Omental fat pad (tissue), 3 donors: ENCODE measurements at regions not wholly inside any gene's neighbourhood (a gene's known extent, or its start where the extent isn't known, plus 50 kb on each side); places are given as distances from the start of the nearest gene placed in this dataset.
A peak's percentile ranks its signal among the peaks of the same experiment; 100 is the strongest.
"Not testable (repeated sequence)": the region's sequence is repeated elsewhere in the genome, so short reads cannot be mapped to it uniquely, and the experiment has no call there.

Experiments
- ATAC-seq: fragments of 150-250 bp; one replicate; pipeline ENCODE4 v1.9.1; 2016; ENCODE audit warnings: mild to moderate bottlenecking, moderate library complexity; ENCODE audit not compliant: low FRiP score
- DNase-seq: peaks from one replicate; pipeline ENCODE4 v3.0.0-alpha.2; 2019; ENCODE audit warnings: low spot score
- TF ChIP-seq, protein P1 (sequence below), 3 donors: fragments of 450-650 bp; IDR thresholded peaks; one replicate each; pipeline ENCODE4 v1.5.1; 2016 to 2017; ENCODE audit warnings: antibody characterized with exemption in 3 of 3, mild to moderate bottlenecking in 3 of 3, moderate library complexity in 2 of 3

DNA sequence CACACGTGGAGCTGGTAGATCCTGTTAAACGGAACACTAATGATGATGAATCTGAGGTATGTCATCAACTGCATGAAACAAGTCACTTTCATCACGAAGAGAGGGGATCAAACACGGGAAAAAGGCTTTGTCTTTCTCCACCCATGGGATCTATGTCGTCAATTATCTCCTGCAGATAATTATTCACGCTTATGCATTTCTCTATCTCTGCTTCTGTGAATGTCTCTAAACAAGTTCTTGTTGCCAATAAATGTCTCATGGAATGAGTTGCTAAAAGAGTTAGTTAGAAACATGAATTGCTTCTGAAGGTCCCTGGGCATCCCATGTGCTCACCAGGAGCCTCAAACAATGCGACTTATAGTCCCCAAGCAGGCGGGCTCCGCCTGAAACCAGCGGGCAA is 1228.2 kb upstream of the TMEM132C start:
- DNase-seq (no peak), ATAC-seq (no peak)
- TF ChIP-seq, protein P1, sequence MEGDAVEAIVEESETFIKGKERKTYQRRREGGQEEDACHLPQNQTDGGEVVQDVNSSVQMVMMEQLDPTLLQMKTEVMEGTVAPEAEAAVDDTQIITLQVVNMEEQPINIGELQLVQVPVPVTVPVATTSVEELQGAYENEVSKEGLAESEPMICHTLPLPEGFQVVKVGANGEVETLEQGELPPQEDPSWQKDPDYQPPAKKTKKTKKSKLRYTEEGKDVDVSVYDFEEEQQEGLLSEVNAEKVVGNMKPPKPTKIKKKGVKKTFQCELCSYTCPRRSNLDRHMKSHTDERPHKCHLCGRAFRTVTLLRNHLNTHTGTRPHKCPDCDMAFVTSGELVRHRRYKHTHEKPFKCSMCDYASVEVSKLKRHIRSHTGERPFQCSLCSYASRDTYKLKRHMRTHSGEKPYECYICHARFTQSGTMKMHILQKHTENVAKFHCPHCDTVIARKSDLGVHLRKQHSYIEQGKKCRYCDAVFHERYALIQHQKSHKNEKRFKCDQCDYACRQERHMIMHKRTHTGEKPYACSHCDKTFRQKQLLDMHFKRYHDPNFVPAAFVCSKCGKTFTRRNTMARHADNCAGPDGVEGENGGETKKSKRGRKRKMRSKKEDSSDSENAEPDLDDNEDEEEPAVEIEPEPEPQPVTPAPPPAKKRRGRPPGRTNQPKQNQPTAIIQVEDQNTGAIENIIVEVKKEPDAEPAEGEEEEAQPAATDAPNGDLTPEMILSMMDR (IDR thresholded peaks at IDR 0.05) = no peak

DNA sequence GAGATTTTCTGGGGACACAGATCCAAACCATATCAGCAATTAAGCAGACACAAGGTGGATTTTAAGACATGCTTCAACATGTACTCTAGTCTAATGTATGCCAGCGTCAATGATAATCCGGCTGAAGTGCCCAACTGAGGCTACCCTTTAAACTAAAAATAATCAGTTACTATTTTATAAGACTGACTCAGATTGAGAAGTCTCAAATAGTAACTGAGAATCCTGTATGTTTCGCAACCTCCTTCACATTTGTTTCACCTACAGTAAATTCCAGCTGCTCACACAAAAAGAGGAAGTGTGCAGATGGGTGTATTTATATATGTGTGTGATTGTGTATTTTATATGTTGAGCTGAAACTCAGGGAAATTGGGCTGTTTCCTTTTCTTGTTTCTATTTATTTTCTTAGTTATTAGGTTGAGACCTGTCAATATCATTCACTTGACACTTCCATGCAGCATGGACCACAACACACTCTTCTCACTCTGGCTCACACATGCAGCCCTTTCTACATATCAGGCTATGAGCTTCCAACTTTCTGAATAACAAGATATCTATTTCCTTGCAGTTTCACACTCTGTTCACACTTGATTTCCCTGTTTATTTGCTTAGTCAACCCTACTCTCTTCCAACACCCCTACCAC is 1224.9 kb upstream of the TMEM132C start:
- DNase-seq (no peak), ATAC-seq (no peak)
- TF ChIP-seq, protein P1 (IDR thresholded peaks at IDR 0.05) = no peak

DNA sequence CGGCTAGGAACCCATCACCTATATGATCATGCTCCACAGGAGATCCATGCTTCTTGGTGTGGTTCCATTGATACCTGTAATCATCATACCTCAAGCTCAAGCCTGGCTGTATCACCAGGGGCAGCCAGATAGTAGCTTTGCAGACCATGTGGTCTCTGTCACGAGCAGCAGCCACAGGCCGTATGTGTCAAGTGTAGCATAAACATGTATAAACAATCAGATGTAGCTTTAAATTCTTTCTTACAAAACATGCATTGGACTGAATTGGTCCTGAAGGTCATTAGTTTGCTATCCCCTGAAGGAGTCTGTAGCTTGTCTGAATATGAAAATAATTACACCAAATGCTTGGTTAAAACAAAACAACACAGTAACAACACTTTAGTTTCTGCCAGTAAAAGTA is 1223.2 kb upstream of the TMEM132C start:
- TF ChIP-seq, protein P1 (IDR thresholded peaks at IDR 0.05) = no peak
- no peak for DNase-seq
- no peak for ATAC-seq

DNA sequence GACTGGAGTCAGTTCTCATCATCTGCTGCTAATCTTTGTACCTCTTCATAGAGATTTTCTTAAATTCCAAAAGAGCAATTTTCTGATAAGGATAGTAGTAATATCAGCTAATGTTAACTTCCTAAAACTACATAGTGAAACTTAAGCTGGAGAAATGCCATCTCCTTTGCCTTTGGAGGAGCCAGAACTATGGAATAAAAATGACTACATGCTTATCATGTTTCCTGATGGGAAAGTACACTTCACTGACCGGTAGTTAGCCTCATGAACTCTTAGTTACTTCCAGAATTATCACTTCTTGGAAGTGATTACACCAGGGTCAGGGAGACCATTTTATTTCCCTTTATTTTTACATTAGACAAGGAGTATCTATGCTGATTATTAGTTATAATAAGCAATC is 1222.1 kb upstream of the TMEM132C start:
- no peak for DNase-seq
- TF ChIP-seq, protein P1 (IDR thresholded peaks at IDR 0.05) = no peak
- peak; percentile 75 for ATAC-seq

DNA sequence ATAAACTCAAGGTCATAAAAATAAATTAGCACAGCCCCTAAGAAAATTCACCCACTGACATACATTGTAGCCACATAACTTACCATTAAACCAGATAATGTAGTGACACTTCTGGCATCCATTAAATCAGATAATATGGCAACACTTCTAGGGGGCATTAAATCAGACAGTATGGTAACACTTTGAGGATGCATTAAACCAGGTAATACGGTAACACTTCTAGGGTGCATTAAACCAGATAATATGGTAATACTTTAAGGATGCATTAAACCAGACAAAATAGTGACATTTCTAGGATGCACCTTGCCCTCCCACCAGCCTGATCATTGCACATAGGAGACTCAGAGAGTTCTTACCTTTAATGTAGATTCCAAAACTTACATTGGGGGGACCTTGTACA is 1220.5 kb upstream of the TMEM132C start:
- DNase-seq = no peak
- ATAC-seq = no peak
- TF ChIP-seq, protein P1 (IDR thresholded peaks at IDR 0.05) = no peak

DNA sequence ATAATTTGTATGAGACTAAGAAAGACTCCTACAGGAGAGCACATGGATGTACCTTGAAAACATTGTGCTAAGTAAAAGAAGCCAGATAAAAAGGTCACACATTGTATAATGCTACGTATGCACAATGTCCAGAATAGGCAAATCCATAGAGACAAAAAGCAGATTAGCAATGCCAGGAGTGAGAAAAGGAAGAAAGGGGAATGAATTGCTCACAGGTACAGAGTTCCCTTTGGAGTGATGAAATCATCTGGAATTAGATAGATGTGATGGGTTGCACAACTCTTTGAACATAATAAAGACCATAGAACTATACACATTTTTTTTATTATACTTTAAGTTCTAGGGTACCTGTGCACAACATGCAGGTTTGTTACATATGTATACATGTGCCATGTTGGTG is 1218.9 kb upstream of the TMEM132C start:
- no peak for DNase-seq
- TF ChIP-seq, protein P1 (IDR thresholded peaks at IDR 0.05) = no peak
- ATAC-seq = no peak

DNA sequence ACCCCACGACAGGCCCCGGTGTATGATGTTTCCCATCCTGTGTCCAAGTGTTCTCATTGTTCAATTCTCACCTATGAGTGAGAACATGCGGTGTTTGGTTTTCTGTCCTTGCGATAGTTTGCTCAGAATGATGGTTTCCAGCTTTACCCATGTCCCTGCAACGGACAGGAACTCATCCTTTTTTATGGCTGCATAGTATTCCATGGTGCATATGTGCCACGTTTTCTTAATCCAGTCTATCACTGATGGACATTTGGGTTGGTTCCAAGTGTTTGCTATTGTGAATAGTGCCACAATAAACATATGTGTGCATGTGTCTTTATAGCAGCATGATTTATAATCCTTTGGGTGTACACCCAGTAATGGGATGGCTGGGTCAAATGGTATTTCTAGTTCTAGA is 1218.4 kb upstream of the TMEM132C start:
- not testable (repeated sequence) for ATAC-seq, DNase-seq
